Anterior cingulate cortex (tissue), 58 donors: ENCODE measurements at regions not wholly inside any gene's neighbourhood (a gene's known extent, or its start where the extent isn't known, plus 50 kb on each side); places are given as distances from the start of the nearest gene placed in this dataset.
A peak's percentile ranks its signal among the peaks of the same experiment; 100 is the strongest.

Experiments
- DNase-seq, 58 donors: peaks; one replicate each; lab custom pipeline; 2025; lab: John Stamatoyannopoulos, UW

DNA sequence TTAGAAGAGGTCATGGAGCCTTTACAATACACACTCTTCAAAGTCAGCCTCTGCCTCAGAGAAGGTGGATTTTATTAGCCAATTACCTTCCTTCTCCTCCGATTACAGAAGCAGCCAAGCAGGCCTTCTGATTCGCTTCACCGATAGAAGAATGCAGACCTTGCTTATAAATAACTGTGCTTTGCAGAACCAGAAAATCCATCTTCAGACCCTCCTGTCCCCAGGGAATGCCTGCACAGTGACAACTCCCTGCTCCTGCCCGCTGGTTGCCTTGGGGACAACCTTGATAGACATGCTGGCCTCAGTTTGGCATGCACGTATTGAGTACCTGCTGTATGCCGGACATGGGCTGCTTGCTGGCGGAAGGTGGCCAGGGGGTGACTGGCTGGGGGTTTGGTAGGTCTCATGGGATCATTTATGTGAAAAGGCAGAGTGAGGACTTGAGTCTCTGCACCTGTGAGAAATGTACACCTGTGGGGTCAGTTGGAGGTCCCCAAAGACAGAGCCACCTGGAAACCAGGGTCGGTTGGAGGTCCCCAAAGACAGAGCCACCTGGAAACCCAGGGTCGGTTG lies 1238.7 kb downstream of the BRD1 start:
- no peak for DNase-seq

DNA sequence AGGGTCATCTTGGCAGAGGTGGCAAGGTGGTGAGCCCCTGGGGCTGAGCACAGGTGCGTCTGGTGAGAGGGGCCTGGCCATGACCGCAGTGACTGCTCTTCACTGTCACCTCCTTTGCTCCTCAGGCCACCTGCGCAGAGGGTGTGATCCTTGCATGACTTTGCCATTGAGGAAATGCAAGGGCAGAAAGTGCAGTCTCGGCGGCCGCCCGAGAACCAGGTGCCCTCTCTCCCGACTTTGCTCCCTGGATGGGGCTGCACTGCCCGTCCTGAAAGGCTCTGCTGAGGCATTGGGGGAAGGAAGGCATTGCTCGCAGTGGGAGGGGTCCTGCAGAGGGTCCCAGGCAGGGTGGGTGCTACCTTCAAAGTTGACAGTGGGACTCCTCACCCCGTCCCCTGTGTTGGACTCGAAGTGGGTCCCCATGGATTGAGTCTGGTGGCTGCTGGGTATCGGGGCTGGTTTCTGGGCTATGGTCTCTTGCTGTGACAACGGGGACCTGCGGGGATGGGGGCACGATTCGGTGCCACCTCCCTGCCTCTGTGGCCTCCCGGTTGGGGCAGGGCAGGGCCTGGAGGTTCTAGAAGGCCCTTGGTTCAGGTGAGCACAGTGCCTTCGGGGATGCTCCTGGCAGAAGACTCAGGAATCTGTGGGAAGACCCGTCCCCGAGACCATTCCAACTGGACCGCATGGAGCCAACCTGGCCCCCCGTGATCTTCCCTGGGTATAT lies 1239.4 kb downstream of the BRD1 start:
- DNase-seq = no peak

DNA sequence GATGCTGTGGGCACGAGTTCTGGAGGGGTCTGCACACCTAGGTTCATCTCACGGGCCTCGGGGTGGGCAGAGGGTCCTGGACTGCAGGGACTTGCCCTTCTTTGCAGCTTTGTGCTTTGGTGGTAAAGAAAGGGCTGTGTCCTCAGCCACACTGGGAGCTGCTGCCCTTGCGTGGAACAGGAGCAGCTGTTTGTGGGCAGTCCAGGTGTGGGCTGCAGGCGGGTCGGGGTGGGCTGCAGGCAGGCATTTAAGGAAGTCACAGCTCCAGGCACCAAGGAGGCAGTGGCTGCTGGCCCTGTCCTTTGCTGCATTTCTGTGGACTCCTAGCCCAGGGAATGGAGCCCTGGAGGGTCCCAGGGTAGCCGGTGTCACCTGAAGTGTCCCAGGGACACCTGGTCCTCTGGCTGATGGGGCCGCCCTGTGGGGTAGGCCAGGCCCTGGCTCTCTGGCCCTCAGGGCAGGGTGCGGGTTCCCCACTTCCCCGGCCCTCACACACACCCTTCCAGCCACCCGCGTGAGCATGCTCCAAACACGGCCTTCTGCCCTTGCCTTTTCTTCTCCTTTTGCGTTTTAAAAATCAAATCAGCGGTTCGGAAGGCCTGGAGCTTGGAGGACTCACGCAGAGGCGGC lies 1240.3 kb downstream of the BRD1 start:
- DNase-seq = no peak

DNA sequence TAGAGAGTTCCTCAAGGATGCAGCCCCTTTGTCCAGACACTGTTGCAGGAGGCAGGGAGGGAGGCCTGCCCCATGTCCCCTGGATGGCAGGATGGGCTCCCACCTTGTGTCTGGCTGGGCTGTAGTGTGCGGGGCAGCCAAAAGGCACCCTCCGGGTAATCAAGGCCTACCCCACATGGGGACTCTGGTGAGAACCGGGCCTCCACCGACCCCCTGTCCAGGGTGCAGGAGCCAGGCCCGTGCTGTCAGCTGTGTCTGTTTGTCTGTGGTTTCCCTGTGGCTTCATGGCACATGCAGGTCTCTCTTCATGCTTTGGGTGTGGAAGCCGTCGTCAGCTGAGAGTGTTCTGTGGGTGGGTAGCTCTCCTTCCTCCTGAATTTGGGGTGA lies 1240.9 kb downstream of the BRD1 start:
- no peak for DNase-seq

DNA sequence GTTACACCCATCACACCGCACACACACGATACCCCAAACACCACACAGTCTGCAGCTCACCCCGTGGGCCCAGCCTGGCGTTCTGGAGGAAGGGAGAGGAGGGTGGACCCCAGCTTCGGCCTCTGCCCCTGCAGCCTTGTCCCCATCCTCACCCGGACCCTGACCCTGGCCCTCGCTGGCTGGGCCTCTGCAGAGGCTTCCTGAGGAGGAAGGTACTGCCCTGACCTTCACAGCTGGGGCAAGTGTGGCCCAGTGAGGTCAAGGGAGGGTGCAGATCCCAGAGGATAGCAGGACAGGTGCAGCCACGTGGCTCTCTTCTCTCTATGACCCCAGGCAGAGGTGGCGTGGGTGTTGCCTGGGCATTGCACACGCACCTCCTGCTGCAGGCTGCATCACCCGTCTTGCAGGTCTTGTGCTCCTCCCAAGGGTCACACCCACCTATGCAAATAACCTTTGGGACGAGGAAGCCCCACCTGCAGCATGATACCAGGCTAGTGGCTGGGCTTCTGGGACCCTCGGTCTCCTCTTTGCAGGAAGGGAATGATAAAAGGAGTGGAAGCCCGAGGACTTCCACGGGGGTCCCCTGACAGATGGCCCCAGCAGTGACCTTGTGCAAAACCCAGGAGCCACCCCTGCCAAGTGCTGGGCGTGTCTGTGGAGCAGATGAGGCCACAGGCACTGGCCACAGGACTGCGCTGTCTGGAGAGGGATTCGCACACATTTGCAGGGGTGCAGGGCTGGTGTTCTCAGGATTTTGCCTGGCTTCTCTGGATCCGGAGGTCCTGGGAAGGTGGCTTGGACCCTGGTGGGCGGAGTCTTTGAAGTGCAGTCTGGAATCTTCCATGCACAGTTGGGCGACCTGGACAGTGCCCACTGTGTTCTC lies 1241.5 kb downstream of the BRD1 start:
- DNase-seq = no peak

DNA sequence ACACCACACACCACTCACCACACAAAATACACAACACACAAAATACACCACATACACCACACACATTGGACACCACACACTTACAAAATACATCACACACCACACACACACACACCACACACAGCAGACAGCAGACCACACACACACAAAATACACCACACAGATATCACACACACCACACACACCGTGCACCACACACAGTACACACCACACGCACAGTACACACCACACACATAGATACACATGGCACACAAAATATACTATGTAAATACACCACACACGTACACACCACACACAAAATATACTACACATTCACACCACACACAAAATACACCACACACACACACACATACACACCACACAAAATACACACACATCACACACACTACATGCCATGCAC lies 1243.5 kb downstream of the BRD1 start:
- no peak for DNase-seq

DNA sequence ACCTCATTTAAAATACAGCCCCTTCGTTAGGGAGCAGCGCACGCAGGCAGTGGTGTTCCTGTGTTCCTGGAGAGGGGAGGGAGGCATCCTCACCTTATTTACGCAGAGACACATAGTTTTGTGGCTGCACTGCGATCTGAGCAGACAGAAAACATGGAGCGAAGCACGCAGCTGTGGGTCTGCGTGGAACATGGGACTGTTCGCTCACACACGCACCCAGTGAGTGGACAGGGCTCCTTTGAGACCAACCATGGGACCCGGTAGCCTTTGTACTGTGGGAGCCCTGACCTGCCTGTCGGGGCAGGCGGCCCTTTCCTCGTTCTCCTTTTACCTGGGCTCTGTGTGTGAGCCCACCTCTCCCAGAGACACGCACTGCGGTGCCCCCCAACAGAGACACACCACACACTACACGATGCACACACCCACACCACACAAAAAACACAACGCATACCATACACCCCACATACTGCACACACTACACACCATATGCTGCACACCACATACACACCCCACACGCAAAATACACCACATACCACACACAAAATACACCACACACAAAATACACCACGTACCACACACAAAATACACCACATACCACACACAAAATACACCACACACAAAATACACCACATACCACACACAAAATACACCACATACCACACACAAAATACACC lies 1245.7 kb downstream of the BRD1 start:
- DNase-seq = no peak

DNA sequence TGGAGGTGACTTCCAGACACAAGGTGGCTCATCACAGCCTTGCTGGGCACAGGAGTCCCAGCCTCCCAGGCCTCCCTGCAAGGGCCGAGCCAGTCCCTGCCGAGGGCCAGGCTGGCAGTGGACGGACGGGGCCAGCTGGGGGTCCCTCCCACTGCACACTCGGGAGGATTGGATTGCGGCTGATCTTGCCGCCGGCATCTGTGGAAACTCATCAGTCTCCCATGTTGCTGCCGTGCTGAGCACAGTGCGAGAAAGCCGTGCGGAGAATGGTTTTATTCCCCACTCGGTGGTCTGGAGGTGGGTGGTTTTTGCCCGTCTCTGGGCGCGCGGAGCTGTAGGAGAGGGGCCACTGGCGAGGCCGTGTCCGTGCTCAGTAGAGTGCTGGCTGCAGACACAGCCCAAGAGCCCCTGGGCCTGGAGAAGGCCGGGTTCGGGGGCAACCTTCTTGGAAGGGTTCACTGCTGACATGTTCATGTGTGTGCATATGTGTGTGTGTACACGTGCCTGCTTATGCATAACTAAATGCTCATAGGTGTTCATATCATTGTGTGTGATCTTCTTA lies 1246.4 kb downstream of the BRD1 start:
- DNase-seq = no peak

DNA sequence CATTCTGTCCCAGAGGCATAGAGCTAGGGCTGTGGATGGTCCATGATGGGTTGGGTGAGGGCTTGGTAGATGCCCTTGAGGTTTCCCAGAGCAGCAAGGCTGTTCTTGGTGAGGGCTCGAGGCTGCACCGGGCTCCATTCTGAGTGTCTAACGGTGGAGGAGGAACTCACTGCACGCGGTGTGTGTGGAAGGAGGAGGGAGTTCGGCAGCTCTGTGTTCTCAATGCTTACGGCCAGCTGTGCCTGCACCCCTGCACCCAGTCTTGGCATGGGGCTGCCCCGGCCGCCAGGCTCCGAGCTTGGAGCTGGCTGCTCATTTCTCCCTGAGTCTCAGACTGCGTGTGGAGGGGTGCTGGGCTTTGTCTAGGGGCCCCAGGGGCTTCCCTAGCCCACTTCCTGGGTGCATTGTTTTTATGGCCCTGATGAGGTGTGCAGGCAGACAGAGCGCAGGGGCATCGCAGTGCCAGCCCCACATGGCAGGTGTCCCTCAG lies 1247.1 kb downstream of the BRD1 start:
- no peak for DNase-seq

DNA sequence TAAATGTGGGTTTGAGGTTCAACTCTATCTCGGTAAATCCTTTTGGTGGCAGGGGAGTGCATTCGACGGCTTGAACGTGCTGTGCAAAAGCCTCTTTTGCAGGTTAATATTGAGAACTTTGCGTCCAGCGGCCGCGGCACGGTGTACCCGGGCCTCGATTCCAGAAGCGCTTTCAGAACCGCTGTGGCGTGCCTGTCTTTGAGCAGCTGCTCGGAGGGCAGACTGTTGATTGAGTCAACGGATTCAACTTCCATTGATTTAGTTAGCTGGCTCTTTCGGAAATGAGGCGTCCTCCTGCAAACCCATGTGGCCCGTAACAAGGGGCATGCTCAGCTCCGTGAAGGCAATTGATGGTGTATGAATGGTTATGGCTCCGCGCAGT lies 1247.8 kb downstream of the BRD1 start:
- peak in 3 of 58 donors; percentile 18 to 40 (median 28) for DNase-seq

DNA sequence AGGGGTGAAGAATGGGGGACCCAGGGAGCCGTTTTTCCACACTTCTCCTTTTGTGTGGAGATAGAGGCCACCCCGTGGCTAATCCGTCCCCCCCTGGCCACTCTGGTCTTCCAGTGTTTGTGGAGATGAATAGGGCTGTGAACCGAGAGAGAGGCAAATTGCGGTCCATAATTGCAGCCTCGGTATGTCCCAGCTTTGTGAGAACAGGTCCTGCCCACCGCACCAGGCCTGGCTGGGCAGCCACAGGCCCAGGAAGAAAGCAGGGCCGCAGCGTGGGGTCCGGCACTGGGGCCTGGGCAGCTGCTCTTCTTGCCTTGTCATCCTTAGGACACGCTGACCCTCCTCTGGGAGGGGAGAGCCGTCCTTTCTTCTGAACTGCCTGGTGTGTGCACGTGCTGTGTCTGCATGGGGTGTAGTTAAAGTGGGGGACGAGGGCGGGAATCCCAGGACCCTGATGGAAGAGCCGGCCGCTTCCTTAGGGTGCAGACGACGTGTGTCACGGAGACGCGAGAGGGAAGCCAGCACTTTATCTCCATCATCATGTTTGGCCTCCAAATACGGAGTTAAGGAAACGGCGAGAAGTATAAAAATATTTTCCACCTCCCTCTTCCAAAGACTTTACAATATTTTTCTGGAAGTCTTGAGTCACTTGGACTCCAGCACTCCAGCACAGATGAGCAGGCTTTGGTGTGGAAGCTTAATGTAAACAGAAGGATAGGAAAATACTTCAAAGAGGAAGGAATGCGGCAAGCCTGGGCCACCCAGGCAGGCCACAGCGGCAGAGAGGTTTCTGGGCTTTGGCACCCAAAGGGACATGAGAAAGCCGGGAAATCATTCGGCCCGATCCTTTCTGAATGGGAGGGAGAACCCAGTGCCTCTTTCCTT lies 1248.4 kb downstream of the BRD1 start:
- DNase-seq = peak in 22 of 58 donors; percentile 28 to 74 (median 56)

DNA sequence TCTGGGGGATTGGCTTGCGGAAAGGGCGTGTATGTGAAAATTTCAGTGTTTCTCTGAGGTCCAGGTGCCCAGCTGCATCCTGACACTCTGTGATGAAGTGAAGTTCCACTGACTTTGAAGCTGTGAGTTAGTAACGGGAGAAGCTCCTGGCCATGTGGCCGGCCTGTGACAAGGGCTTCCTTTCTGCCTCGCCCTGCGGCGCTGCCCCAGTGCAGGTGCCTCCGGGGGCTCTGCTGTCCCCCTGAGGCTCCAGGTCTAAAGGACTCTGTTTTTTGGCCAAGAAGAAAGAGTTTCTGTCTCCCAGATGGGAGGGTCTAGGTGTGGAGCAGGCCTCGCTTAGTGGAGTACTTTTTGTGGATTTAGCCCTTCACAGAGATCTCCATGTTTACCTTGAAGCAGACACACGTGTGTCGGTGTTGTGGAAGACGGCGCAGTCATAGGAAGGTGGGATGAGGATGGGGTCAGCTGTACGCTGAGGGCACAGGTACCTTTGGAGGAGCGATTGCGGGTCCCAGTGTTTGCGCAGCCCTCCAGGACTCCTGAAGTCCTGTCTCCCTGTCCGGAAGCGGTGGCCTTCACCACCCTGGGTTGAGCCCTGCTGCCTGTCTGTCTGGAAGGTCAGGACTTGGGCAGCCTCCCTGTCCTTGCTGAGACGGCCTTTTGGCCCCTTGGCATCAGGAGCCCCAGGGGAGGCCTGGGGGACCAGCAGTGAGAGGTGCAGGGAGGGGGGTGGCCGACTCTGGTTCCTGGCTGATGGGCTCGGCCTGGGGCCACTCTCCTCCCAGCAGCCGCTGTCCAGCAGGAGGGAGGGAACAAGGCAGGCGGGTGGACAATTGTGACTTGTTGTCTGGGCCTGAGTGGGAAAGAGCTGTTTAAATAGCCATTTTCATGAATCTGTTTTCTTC lies 1249.3 kb downstream of the BRD1 start:
- DNase-seq = peak in 28 of 58 donors; percentile 22 to 77 (median 60)

DNA sequence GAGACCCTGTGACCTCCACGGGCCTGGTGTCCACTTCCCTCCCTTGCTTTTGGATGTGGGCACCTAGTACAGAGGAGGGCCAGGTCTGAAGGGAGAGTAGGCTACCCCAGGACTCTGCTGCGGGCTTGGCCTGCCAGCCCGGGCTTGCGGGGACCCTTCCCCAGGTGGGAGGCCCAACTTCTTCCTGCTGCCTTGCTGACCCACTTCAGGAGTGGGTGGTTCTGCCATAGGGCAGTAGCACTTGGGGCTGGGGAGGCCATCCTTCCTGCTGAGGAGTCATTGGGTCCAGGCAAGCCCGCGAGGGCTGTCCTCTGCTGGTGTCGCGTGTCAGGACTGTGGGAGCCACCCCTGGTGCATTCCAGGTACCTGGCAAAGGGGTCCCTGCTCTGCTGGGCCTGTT lies 1250.0 kb downstream of the BRD1 start:
- no peak for DNase-seq

DNA sequence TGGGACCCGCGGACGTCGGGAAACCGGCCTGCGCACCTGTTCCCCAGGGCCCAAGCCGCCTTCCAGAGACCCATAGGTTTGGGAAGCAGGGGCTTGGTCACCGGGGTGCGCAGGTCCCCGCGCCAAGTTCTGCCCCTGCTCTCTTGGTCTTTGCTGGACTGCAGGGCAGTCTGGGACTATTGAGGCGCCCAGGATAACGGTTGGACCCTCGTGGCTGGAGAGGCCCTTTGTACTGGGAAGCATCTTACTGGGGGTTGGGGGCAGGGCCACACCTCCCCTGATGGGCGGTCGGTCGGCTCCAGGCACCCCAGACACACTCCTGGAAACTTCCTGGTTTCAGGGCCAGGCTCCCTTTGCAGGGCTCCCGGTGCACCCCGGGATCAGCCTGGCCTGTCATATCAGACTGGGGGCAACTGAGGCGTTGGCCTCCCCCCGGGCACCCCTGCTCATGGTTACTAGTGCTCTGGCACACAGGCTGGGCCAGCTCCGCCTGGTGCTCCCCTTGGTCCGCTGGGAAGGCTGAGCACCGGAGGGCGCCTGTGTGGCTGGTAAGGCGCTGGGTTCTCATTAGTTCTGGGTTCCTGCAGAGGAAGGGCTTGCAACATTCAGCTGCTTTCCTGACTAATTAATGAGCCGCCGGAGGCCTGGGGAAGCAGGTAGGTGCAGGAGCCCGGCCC lies 1250.5 kb downstream of the BRD1 start:
- DNase-seq = peak in 13 of 58 donors; percentile 10 to 46 (median 22)

DNA sequence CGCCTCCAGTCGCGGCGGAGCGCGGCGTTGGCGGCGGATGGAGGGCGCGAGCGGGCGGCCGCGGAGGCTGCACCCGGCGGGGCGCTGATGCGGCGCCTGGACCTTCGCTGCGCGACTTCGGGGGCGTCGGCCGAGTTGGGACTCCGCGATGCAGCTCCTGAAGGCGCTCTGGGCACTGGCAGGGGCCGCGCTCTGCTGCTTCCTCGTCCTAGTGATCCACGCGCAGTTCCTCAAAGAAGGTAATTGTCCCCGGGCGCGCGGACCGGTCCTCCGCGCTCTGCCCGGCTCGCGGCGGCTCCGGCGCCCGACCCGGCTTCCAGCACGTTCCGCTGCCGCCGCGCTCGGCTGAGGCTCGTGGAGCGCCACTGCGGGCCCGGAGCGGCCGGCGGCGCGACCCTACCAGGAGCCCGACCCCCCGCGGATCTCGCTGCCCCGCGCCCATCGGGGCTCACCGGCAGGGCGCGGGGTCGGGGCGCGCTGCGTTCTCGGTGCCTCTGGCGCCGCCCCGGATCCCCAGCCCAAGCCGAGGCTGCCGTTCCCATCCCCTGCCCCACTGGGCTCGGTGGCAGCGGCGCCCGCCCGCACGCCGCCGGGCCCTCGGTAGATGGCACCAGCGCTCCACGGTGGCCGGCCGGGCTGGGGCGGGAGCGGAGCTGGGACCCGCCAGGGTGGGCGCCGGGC lies 1251.2 kb downstream of the BRD1 start:
- peak in 39 of 58 donors; percentile 16 to 67 (median 39) for DNase-seq

DNA sequence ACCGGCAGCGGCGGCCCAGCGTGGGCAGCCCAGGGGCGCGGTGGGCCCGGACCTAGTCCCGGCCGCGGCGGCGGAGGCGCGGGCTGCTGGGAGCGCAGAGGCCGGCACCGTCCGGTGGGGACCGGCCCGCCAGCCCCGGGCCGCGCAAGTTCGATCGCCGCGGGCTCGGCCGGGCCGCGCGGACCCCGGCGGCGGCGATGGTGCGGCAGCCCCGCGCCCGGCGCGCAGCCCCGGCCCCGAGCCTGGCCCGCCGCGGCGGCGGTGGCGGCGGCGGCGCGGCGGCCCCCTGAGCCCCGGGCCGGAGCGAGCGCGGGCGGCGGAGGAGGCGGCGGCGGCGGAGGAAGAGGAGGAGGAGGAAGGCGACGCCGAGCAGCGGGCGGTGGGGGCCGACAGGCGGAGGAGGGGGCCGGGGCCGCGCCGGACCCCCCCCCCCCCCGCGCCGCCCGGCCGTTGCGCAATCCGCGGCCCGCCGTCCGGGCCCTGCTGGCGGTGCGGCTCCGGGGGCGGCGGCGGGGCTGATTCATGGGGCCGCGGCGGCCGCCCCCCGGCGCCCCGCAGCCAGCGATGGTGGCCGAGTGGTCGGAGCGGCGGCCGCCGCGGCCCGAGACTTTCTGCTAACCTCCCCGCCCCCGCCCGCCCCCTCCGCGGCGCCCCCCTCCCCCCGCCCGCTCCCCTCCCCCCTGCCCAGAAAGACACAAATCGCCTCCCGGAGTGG lies 1251.9 kb downstream of the BRD1 start:
- DNase-seq = no peak
